Spleen (tissue), 7 donors: ENCODE measurements at regions not wholly inside any gene's neighbourhood (a gene's known extent, or its start where the extent isn't known, plus 50 kb on each side); places are given as distances from the start of the nearest gene placed in this dataset.

Source experiments
- CTCF ChIP-seq, 11 experiments: fragments of 200-600 bp in 7 of 11; fragments of 450-650 bp in 4 of 11; sonication (generic) in 4 of 11; IDR thresholded peaks in 8 of 11; conservative IDR thresholded peaks in 3 of 11; 1 replicate in 7 of 11; 2 replicates in 4 of 11; pipeline versions ENCODE4 v1.4.0 to v1.8.0; 2016 to 2021; ENCODE audit warnings: antibody characterized with exemption in 11 of 11, inconsistent platforms in 4 of 11, mild to moderate bottlenecking in 1 of 11
- POLR2A ChIP-seq, 3 donors: fragments of 450-650 bp; IDR thresholded peaks; one replicate each; pipeline ENCODE4 v1.5.1; 2017; ENCODE audit warnings: antibody characterized with exemption in 3 of 3, mild to moderate bottlenecking in 1 of 3
- POLR2AphosphoS5 ChIP-seq, 3 donors: sonication (generic); formaldehyde crosslinking; IDR thresholded peaks; one replicate each; pipeline ENCODE4 v1.5.1; 2017; ENCODE audit warnings: antibody characterized with exemption in 3 of 3
- donor health status: DM: no; HTN: no; CAD: no; lungs with moderate emphysema.
- donor health status: DM: no; HTN: no; CAD: no.
- donor health status: DM: no; HTN: no; CAD: no.

- no peak for TF ChIP-seq CTCF (IDR thresholded peaks at IDR 0.05 in 8 of 11, conservative IDR thresholded peaks at IDR 0.05 in 3 of 11)
- TF ChIP-seq POLR2A (IDR thresholded peaks at IDR 0.05), result no peak
- TF ChIP-seq POLR2AphosphoS5 (IDR thresholded peaks at IDR 0.05), result no peak
Observed at GRCh38 chr7:32676249-32676941, 181.1 kb downstream of the AVL9 start.
